GM18505 (cell line): ENCODE measurements at regions not wholly inside any gene's neighbourhood (a gene's known extent, or its start where the extent isn't known, plus 50 kb on each side); places are given as distances from the start of the nearest gene placed in this dataset.
"Not testable (repeated sequence)": the region's sequence is repeated elsewhere in the genome, so short reads cannot be mapped to it uniquely, and the experiment has no call there.

Source experiments
- ATAC-seq: cut with Tn5 transposase; IDR thresholded peaks from one replicate; pipeline ENCODE4 v1.9.1; 2021; ENCODE audit not compliant: unreplicated experiment
- POLR2A ChIP-seq: IDR thresholded peaks from 4 replicates; pipeline ENCODE4 v1.6.1; 2011; ENCODE audit warnings: borderline replicate concordance; ENCODE audit not compliant: insufficient read depth, insufficient read length; ENCODE audit errors: extremely low read depth

DNA sequence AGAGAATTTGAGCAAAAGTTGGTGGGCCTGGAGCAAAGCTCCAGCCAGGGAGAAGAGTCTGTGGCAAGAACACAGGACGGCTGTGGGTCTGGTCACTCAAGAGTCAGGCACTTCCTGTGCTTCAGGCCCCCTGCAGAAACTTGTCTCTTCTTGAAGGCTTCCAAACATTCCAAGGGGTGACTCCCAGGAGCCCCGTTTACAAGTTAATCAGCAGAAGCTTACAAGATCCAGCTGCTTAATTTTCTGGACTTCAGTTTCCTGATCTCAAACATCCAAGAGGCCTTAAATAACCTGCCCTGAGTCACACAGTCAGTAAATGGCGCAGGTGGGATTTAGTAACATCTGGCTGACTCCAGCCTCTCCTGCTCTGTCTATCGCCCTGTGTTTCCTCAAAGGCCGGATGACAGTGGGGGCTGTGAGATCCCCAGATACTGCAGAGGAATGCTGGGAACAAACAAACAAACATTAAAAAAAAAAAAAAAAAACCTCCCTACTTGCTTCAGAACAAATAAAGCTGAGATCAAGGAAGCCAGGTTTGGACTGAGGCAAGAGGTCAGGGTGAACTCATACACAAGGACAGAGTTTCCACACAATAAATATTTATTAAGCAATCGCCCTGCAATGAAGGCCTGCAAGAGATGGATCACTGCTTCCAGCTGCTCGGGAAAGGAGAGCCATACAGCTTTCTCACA lies 175.4 kb upstream of the RFC3 start:
- ATAC-seq = no peak
- no peak for TF ChIP-seq POLR2A

- TF ChIP-seq POLR2A = no peak
- no peak for ATAC-seq
Measured at GRCh38 chr13:33644581-33645543, 173.1 kb upstream of the RFC3 start.

- no peak for TF ChIP-seq POLR2A
- ATAC-seq = no peak
Measured at GRCh38 chr13:33645591-33646554, 172.1 kb upstream of the RFC3 start.

DNA sequence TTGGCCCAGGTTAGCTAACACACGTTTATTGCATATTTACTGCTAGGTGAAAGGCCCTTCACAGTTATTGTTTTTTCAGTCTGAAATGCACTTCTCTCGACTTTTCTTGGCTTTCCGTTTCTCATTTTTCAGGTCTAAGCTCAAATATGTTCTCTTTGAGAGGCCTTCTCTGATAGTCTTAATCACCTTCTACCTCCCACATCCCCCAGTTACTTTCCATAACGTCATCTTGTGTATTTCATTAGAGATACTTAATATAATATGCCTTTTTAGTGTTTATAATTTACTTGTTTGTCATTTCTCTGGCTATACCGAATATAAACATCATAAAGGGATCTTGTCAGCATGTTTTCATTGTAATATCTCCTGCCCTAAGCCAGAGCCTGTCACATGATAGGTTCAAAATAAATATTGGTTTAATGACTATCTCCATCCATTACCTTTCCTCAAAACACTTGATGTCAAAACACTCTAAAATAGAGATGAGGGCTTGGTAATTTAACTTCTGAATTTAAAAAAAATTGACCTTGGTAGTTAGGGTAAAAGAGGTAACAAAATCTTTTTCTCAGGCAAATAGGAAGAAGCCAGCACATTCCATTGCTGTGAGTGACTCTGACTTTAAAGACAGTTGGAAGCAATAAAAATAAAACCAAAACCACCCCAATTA lies 168.6 kb upstream of the RFC3 start:
- no peak for ATAC-seq
- TF ChIP-seq POLR2A = no peak

DNA sequence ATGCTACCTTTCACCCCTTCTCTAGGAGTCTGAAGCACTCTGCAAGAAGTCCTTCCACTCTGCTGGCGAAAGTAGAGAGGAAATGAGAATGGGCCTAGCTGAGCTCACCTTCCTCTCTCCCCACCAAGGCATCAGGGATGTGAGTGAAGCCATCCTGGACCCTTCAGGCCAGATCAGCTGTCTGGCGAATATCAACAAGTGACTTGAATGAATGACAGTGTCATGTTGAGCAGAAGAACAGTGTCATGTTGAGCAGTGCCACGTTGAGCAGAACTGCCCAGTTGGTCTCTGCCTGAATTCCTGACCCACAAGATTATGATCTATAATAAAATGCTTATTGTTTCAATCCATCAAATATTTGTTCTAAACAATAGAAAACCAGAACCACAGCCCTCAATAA lies 166.2 kb upstream of the RFC3 start:
- no peak for TF ChIP-seq POLR2A
- ATAC-seq = no peak

- TF ChIP-seq POLR2A = no peak
- ATAC-seq = no peak
Measured at GRCh38 chr13:33657274-33657673, 160.7 kb upstream of the RFC3 start.

- no peak for ATAC-seq
- TF ChIP-seq POLR2A = no peak
Measured at GRCh38 chr13:33659466-33659865, 158.5 kb upstream of the RFC3 start.

DNA sequence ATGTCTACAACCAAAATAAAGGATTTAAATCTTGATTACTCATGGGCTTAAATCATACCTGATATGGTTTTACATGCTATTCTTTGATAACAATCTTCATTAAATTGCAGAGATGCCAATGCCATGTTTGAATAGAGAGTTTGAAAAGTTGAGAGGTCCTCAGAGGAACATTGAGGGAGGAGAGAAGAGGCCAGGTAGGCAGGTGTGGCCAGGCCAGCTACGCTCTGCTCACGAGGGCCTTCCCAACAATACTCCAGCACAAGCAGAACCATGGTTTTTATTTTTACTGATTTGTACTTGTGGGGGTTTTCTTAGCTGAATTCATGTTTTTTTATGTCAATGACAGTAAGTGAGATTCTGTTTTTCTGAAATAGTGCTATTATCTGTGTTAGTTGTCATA lies 158.1 kb upstream of the RFC3 start:
- no peak for TF ChIP-seq POLR2A
- ATAC-seq = no peak

DNA sequence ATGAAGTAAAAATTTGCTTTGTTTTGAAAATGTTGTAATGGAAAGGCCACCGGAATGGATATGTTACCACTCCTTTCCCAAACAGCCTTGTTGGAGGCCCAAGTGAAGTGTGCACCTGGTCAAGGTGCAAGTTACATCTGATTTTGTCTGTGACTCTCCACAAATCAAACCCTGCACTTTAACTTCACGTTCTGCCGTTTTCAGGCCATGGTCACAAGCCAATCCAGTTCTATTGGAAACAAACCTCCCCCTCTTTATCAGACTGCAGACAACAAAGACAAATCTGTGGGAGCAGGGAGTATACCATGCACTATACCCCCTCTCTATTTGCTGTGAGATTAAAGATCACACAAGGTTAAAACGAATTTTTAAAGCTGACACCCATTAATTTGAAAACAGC lies 155.6 kb upstream of the RFC3 start:
- TF ChIP-seq POLR2A = no peak
- no peak for ATAC-seq

DNA sequence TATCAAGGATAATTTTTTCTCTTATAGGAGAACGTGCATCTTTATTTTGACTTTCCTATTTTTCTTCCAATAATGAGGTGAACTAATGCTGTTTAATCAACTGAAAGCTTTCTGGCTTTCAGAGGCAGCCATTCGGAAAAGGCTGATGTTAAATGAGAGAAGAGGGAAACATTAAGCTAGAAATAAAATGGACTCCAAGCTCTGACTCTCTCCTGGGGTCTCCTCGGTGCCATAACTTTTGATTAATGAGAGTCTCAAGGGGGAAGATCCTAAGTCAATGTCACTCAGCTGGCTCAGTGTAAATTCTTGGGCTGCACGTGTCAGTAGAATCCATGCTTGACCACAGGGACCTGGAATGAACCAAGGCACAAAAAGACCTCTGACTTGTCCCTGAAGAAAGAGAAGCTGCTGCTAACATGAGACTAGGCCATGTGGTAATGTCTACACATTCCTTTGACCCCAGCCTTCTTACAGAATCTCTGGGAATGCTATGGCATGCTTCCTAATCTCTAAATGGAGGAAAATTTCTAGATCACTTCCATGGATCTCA lies 152.2 kb upstream of the RFC3 start:
- no peak for TF ChIP-seq POLR2A
- ATAC-seq = no peak

DNA sequence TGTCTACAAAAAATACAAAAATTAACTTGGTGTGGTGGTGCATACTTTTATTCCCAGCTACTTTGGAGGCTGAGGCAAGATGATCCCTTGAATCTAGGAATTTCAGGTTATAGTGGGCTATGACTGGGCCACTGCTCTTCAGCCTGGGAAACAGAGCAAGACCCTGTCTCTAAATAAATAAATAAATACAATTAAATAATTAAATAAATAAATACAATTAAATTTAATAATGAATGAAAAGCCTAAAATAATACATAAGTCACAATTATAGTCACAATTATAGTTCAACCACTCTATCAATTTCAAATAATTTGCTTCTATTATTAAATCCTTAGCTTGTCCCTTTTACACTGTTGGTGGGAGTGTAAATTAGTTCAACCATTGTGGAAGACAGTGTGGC lies 146.4 kb upstream of the RFC3 start:
- no peak for TF ChIP-seq POLR2A
- ATAC-seq = no peak

DNA sequence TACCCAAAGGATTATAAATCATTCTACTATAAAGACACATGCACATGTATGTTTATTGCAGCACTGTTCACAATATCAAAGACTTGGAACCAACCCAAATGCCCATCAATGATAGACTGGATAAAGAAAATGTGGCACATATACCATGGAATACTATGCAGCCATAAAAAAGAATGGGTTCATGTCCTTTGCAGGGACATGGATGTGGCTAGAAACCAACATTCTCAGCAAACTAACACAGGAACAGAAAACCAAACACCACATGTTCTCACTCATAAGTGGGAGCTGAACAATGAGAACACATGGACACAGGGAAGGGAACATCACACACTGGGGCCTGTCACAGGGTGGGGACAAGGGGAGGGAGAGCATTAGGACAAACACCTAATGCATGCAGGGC lies 145.9 kb upstream of the RFC3 start:
- not testable (repeated sequence) for ATAC-seq
